ENCODE measurements at regions not wholly inside any gene's neighbourhood (a gene's known extent, or its start where the extent isn't known, plus 50 kb on each side); places are given as distances from the start of the nearest gene placed in this dataset.

DNA sequence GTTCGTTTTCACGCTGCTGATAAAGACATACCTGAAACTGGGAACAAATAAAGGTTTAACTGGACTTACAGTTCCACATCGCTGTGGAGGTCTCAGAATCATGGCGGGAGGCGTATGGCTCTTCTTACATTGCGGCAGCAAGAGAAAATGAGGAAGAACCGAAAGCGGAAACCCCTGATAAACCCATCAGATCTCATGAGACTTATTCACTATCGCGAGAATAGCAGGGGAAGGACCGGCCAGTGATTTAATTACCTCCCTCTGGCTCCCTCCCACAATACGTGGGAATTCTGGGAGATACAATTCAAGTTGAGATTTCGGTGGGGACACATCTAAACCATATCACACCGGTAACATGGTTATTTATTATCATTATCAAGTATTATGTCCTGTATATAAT is 2204.5 kb downstream of the ARAP2 start:
- no peak for DNase-seq

DNA sequence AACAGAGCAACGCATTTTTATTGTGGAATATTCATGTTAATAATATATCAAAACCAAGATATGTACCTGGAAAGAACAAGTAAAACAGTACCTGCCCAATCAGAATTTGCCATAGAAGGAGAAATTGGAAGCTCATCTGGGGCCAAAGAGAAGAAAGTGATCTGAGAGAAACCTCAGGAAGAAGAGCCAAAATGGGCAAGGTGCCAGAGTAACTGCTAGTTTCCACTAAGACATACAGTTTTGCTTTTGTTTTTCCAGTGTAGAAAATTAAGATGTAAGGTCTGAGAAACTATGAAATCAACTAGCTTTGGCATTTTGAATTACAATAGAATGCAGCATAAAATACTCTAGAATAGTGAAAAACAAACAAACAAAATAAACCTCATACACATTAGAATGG is 2201.2 kb downstream of the ARAP2 start:
- DNase-seq: no peak

DNA sequence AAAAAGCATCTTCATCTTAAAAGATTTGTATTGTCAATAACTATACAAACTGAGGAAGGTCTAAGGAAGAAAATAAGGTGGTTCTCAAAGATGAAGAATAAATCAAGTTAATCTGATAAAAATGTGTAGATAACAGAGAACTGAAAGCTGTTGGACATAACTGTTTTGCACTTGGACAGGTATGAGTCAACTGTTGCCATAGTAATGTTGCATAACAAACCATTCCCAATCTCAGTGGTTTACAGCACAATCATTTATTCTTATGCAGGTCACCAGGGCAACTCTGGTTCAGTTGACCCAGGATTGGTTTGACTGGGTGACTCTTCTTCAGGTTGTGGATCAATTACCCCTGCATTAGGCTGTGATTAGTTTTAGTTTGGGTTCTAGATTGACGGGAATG is 2197.7 kb downstream of the ARAP2 start:
- DNase-seq: no peak

DNA sequence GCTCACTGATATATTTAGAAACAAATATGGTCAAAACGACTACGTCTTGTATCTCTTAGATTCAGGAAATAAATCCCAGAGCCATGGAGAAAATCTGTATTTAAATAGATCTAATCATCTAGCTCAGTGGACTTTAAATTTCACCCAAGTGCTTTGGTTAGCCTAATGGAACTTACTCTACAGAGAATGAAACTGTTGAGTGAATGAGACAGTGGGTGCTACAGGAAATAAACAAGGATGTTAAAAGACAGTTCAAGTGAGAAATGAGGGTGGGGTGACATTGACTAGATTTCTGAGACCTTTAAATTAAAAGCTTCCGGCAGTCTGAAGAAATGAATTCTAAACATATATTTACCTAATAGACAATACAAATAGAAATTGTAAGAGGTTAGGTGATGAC is 2197.0 kb downstream of the ARAP2 start:
- no peak for DNase-seq

DNA sequence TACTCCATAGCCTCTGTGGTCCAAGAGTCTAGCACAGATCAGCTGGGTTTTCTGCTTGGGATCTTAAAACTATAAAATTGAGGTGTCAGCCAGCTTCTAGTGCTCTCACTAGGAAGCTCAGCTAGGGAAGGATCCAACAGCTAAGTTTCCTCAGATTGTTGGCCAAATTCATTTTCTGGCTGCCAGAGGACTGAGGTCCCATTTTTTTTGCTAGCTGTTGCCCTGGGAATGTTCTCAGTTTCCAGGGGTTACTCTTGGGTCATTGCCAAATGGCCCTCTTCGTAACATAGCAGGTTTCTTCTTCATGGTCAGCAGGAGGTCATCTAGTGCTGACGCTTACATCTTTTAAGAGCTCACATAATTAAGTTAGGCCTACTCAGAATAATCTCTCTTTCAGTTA is 2178.2 kb downstream of the ARAP2 start:
- no peak for DNase-seq

DNA sequence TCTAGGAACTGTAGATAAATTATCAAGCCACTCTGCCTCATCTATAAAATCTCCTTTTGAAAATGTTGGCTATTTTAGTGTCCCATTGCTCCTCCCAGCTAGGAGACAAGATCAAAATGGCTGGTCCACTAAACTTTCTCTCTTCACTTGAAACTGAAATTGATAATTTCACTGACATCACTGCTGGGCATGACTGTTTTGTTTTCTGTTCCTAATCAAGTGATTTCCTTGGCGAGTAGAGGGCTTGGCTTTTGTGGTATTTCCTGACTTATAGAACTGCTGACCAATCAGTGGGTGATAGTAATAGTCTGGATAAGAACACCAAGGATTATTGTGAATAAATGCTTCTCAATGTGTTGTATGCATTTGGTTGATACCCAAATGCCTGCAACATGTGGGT is 2152.9 kb downstream of the ARAP2 start:
- no peak for DNase-seq

DNA sequence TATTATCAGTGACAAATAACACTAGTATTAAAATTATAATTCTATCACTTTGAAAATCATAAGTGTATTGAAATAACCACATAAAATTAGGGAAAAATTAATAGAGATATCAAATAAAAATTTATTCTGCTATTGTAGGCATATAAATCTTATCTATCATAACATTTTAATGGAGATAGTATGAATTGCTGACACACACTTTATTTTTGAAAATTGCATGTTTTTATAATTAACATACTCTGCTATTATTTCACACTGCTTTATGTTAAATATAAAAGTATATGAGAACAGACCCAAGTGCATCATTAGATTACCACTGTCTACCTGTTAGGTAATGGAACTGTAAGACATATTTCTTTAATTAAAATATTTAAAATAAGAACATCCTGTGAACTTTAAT is 2150.2 kb downstream of the ARAP2 start:
- DNase-seq: no peak

DNA sequence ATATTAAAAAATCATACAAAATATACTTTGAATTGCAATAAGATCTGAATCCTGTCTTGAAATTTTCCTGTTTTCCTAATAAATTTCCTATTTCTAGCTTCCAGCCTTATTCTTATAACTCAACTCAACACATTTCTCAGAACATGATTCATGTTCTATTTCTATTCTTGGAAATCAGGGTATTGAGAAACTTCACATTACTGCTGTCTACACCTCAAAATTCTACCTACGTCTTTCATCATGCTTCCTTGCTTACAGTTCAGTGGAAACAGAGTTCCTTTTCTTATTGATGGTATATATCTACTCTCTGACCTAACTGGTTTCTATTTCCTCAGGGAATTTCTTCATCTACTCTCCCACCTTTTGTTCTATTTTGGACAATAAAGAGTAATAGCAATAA is 2139.0 kb downstream of the ARAP2 start:
- no peak for DNase-seq

DNA sequence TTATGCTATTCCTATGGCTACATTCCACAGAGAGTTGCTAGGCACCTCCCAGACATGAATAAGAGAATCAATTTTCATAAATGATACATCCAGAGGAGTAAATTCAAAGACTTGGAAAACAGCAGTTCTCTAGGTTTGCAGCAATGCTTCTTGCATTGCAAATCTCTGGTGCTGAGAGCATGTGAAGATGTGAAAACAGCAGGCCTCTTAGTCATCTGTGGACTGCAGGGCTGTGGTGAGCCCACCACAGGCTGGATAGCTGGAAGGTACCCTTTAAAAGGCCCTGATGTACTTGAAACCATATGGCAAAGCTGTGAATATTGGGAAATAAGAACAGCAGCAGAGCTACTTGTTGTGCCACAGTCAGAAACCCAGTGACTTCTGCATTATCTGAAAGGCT is 2135.9 kb downstream of the ARAP2 start:
- no peak for DNase-seq

DNA sequence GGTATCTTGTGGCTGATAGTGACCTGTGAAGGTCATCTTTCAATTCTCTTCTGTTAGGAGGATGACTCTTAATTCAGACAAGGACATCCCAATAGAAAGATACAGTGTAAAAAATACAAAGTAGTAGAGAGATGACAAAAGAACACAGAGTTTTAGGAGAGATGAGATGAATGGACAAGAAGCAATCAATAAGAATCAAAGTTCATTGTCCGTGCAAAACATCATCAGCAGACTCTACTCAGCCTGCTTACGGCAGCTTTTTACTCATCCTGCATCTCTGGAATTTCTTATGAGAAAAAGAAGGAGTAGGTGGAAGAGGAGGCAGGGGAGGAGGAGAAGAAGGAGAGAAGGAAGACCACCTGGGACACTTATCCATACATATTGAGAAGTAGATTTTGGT is 2131.7 kb downstream of the ARAP2 start:
- DNase-seq: no peak

DNA sequence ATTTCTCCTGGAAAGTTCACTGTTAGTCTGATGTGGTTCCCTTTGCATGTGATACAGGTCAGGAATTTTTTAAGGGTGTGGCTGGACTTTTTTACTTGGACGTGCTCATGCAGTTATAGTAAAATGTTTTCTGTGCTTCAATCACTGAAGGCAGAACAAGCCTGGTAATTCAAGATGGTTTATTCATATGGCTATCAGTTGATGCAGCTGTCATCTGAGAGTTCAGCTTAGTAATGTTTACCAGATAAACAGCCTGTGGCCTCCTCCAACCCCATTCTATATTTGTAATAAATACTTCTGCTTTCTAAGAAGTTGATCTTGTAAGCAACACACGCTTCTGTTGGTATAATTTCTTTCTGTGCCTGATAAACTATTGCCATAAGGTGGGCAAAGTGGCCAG is 2105.9 kb downstream of the ARAP2 start:
- DNase-seq: no peak

DNA sequence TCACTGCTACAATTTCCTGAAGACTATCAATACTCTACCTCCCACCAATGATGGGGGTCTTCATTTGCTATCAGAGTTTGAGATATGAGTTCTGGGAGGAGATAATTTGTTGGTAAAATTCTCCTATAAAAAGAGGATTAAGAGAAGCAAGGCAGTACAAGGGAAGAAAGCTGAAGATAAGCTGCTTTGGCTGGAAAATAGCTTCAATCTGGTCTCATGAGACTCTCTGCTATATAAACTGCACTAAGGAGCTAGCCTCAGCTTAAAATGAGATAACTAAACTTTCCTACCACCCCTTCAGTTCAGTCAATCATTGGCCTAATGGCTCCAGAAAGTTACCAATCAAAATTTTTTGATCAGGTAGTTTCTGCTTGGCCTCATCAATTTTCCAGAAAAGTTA is 2105.0 kb downstream of the ARAP2 start:
- no peak for DNase-seq

DNA sequence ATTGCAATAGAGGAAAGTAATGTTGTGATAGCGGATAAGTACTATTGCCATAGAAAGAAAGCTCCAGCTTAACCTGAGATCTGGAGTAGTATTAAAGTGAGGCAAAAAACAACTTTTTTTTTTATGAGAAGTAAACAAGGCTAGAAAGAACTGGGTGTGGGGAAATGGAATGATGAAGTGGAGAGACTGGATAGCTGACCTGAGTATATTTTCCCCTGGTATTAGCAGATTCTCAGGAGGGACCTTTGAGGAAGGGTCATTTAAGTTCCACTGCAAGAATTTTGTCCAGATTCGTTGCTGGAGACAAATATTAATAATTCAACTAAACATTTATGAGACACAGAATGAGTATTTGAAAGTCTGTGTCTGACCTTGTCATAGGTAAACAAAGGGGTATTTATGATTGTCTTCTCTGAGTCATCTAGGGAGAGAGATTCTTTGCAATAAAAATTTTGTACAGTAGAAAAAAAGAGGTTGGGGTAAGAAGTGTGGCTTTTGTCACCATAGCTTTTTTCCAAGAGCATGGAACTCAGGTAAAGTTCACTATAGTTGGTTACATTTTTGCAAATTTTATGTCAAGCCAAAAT is 2095.9 kb downstream of the ARAP2 start:
- DNase-seq: no peak

DNA sequence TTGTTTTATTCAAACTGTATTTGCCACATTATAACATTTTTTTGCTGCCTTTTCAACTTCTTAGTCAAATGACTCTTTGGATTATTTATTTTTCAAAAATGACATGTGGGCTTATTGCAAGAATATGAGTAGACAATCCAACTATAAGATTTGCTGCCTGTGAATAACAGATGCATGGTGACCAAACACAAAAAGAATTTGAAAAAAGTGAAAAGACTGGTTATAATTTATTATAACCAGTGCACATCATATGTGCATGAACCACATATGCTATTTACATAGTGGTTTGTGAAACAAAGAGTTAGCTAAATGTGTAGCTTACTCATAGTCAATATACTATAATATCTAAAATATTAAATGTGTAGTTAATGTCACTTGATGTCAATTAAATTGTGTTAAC is 2086.8 kb downstream of the ARAP2 start:
- no peak for DNase-seq

DNA sequence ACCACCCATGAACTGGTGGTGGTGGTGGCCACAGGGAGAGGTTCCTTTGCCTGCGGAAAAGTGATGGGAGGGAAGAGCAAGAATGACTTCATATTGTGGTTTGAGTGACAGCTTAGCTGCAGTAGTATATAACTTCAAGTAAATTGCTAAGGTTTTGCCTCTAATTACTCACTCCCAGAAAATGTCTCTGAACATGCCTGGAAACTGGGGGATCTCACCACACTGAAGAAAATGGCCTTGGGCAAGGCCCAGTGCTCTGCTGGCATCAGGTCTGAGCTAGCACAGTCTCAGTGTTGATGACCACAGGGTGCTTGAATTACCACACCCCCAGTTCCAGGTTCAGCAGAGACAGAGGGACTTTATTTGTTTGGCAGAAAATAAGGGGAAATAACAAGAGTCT is 2085.4 kb downstream of the ARAP2 start:
- DNase-seq: no peak

DNA sequence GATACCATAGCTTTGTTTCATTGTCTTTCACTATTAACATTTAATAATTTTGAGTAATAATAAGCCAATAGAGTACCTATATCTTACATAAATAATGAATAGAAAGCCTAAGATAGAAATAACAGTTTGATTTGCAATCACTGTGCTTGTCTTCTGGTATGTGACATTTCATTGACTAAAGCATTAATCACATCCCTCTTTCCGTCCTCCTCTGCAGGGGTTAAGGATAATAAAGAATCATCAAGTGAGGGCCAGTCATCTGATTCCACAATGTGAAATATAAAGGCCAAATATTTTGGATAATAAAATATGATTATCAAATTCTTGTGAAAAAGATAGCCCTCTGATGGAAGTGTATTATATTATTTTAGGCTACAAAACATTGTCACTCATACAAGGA is 2073.4 kb downstream of the ARAP2 start:
- no peak for DNase-seq

DNA sequence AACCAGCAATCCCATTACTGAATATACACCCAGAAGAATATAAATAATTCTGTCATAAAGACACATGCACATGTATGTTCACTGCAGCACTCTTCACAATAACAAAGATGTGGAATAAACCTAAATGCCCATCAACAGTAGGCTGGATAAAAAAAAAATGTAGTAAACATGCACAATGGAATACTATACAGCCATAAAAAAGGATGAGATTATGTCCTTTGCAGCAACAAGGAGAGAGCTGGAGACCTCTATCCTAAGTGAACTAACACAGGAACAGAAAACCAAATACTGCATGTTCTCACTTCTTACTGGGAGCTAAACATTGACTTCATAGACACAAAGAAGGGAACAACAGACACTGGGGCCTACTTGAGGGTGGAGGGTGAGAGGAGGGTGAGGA is 2067.7 kb downstream of the ARAP2 start:
- DNase-seq: no peak

DNA sequence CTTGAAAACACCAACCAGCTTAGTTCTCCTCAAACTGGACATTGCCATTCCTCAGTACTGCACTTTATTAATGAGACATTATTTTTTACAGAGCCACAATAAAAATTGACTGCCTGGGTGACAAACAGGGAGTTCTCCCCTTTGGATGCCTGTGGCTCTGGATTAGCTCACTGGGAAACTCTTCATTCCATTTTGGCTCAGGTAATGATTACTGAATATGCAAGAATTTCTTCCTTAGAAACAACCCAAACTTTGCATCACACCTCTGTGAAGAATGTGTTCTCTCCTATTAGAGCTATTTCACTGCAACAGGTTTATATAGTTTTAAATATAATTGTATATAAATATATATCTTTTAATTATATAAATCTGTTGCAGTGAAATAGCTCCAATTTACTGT is 2065.8 kb downstream of the ARAP2 start:
- DNase-seq: no peak

DNA sequence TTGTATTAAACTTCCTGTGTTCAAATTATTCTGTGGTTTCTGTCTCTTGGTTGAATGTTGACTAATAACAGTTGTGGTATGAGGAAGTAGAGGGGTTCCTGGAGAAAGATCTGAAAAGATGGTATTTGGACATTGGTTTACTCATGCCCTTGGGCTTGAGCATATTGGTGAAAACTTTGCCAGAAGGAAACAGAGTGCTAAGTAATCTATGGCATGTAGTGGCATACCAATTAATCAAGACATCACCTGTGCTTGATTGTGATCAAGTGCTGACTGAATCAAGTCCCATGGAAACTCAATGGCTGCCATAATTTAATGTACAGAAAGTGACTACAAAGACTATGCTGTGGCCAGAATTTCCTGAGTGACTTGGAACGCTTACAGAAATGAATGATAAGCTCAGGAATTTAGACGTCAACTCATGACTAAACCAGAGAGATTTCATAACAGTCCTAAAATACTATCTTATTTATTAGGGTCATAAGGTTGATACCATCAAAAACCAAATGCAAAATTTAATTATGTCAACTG is 2062.9 kb downstream of the ARAP2 start:
- DNase-seq: no peak

DNA sequence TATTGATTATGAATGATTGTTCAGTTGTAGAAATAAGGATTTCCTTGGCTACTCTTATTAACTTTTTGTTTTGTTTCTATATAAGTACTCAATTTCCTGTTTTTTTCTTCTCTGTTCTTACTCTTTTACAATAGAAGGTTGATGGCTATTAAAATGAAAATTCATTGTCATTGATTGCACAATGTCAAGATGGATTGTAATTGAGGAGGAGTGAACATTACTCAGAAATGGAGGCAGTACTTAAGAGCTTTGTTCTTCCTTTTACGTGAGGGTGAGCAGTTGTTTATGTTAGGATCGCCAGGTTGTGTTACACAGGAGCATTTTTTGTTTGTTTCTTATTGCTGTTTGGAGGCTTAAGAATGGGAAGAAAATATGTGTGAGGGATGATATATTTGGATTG is 2062.4 kb downstream of the ARAP2 start:
- DNase-seq: no peak

DNA sequence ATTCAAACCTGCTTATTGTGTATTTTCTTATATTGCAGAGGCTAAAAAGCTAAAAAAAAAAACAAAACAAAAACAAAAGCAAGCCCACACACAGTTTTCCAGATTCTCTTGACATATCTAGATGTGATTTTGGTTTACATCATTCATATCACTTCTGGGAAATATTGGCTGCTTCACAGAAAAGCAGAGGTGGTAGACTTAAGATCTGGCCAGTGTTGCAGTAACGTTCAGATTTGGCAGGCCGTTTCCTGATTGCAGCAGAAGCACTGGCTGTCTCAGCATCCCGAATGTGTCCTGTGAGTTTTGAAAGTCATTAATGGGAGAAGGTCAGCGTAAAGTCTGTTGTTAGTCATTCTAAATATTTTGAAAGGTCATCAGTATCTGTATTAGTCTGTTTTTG is 2062.0 kb downstream of the ARAP2 start:
- no peak for DNase-seq

DNA sequence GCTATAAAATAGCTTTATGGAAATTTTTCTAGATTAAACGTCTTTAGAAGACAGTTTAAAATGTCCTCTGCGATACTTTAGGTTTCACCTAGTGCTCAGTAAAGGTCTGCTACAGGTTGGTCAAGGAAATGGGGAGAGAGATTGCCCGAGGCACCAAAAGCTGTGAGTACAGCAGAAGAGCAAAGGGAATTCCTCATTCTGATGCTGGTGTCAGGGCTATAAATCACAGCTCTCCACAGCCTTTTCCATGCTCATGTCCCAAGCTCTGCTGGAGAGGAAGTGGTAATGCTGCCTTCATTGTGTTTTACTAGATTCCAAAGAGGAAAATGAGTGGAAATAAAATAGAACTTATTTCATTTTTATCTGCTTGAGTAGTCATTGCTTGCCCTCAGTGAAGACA is 2060.4 kb downstream of the ARAP2 start:
- DNase-seq: no peak

DNA sequence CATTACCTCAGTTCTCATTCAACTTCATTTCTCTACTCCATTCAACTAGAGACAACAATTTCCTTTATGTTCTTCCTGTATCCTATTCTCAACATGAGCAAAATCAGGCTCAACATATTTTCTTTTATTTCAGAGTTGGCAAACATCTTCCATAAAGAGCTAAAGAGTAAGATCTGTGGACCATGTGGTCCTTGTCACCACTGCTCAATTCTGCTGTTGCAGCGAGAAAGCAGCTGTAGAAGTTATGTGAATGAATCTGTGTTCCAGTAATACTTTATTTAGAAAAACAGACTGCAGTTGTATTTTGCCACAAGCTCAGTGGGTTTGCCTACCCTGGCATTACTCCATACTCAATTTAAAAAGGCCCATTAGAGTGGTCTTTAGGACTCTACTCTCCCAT is 2057.3 kb downstream of the ARAP2 start:
- DNase-seq: no peak

DNA sequence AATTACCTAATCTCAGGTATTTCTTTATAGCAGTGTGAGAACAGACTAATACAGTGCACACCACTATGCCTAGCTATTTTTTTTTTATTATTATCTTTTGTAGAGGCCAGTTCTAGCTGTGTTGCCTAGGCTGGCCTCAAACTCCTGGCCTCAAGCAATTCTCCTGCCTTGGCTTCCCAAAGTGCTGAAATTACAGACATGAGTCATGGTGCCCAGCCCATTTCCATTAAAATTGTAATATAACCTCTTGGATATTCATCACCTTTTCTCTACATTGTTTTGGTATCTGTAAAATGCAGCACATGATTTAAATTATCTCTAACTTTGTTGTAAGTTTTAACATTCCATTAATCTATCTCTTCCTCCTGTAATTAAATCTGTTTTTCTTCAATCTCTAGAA is 2052.9 kb downstream of the ARAP2 start:
- DNase-seq: no peak

DNA sequence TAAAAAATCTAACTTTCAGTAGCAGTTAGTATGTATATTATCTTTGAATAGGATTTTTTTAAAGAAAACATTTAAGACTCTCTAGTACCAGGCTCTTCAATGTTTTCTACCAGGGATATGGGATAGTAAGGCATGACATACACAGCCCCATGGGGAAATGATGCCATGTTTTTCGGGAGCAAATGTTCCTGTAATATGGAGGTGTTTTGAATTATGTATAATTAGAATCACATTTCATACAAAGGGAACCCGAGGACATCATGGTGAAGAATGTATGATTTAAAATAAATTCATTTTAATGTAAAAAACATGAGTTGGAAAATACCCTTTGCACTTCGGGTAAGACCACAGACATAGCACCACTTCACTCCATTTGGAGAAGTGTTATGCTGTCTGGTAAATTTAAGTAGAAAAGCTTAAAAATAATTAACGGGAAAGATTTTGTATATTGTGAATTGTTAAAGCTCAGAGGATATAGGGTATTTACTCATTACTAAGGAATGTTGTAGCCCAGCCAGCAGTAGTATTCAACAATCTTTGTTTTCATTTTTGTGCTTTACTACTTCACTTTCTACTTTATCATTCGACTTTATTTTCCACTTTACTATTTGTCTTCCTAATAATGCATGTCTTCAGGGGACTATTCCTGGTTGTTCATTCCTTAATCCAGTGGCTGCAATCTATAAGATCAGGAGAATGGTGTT is 2050.7 kb downstream of the ARAP2 start:
- no peak for DNase-seq
